Fibroblast of mammary gland (primary cell): ENCODE measurements at regions not wholly inside any gene's neighbourhood (a gene's known extent, or its start where the extent isn't known, plus 50 kb on each side); places are given as distances from the start of the nearest gene placed in this dataset.

Experiments used
- DNase-seq: peaks from one replicate; pipeline ENCODE4 v3.0.0-alpha.2; 2010; ENCODE audit warnings: low read depth
- H3K4me3 ChIP-seq: 2 replicates; pipeline ENCODE4 v1.5.1; 2011; ENCODE audit warnings: low read depth, mild to moderate bottlenecking, low read length, moderate library complexity; ENCODE audit not compliant: control insufficient read depth
- TF ChIP-seq, protein P1 (sequence below): conservative IDR thresholded peaks from 2 replicates; pipeline ENCODE4 v1.5.1; 2011; ENCODE audit warnings: low read depth, low read length, inconsistent platforms; ENCODE audit not compliant: control insufficient read depth, insufficient read depth

DNA sequence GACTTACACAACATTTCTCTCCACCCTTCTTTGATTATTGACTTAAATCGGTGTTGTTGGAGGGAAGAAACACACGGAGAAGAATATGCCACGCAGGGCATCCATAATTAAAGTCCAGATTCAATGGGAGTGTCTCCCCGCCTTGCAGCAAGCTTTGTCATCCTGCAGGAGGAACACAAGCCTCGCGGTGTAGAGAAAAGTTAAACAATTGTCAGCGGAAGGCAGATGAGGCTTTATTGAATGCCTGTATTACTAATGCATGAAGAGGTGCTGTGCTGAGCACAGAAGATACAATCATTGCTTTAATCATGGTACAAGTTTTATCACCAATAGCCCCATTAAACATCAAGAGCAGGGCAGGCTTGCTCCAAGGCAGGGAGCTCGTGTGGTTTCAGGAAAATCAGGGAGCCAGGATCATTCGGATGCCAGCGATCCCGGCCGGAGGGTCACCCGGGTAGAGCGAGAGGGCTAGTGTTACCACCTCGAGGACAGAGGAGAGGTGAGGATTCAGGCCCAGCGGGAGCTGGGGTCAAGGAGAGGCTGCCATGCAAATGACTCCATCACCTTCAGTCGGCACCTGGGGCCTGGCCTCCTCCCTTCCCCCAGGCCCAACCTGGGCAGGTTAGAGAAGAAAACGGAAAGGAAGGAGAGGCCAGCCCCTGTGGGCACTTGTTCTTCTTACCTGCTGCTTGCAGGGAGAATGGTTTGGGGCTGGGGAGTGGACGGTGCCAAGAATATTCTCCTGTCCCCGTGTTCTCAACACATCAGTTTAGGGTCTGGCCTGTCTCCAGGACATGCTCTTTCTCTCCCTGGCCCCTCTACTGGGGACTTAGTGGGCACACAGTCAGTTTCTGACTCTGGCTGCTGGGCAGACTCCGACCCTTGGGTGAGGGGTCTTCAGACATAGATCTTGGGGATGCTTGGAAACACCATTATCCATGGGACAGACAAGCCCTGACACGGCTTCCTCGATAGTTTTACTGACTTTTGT lies 289.5 kb downstream of the IRX2 start:
- H3K4me3 ChIP-seq = no peak overlapping the region
- no peak for DNase-seq
- TF ChIP-seq, protein P1, sequence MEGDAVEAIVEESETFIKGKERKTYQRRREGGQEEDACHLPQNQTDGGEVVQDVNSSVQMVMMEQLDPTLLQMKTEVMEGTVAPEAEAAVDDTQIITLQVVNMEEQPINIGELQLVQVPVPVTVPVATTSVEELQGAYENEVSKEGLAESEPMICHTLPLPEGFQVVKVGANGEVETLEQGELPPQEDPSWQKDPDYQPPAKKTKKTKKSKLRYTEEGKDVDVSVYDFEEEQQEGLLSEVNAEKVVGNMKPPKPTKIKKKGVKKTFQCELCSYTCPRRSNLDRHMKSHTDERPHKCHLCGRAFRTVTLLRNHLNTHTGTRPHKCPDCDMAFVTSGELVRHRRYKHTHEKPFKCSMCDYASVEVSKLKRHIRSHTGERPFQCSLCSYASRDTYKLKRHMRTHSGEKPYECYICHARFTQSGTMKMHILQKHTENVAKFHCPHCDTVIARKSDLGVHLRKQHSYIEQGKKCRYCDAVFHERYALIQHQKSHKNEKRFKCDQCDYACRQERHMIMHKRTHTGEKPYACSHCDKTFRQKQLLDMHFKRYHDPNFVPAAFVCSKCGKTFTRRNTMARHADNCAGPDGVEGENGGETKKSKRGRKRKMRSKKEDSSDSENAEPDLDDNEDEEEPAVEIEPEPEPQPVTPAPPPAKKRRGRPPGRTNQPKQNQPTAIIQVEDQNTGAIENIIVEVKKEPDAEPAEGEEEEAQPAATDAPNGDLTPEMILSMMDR = no peak

DNA sequence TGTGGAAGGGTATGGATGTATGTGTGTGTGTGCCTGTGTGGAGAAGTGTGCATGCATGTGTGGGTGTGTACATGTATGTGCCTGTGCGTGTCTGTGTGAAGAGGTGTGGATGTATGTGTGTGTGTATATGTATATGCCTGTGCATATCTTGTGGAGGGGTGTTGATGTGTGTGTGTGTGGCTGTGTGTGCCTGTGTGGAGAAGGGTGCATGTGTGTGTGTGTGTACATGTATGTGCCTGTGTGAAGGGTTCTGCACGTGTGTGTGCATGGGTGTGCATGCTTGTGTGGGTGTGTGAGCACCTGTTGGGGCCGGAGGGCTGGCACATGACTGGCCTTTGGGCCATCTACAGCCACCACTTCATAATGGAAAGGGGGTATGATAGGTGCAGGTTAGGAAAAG lies 291.4 kb downstream of the IRX2 start:
- no peak overlapping the region for H3K4me3 ChIP-seq
- TF ChIP-seq, protein P1 = no peak
- DNase-seq = no peak

DNA sequence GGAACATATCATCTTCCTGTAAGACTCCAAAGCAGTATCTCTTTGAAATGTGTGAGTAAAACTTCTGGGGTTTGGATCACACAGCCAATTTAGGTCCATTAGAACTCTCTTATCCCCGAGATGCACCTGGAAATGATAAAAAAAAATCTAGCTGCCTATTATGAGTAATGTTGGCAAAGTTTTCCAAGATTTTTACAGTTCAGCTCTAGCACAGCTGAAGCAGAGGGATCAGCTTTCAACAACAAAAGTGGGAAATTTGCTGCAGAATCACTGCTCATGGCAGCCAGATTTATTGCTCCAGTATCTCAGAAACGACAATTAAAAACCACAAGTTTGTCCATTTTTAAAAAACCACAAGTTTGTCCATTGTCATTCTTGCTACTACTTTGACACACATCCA lies 292.2 kb downstream of the IRX2 start:
- TF ChIP-seq, protein P1 = no peak
- H3K4me3 ChIP-seq = no peak overlapping the region
- no peak for DNase-seq

DNA sequence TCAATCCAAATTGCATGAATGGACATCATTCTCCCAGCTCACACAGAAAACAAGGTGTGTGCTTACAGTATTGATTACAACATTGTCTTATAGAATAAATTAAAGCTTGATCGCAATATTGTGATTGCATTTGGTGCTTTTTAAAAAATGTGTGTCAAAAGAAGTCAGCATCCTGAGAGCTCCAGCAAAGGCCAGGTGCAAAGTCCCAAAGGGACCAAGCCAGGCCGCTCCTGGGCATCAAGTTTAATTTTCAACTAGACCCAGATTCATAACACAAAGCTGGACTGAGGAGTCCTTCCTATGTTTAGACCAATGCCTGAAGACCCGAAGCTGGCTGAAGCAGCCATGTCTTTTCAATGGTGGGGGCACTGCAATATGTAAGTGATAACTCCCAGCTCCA lies 295.6 kb downstream of the IRX2 start:
- H3K4me3 ChIP-seq = no peak overlapping the region
- DNase-seq = no peak
- TF ChIP-seq, protein P1 = no peak

DNA sequence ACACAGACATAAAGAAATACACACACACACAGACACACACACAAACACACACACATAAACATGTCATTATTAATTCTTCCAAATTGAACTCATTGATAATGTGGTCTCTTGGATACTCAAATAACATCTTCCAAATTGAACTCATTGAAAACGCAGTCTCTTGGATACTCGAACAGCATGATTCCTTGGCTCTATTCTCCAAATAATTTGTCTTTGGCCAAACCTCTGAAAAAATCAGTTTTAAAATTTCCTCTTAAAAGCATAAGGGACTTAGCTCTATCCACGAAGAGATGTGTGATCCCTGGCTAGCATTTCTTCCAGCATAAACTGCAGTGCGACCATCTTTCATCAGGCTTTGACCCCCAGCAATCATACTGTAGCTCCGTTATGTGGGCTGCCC lies 296.6 kb downstream of the IRX2 start:
- no peak overlapping the region for H3K4me3 ChIP-seq
- no peak for DNase-seq
- TF ChIP-seq, protein P1 = no peak

DNA sequence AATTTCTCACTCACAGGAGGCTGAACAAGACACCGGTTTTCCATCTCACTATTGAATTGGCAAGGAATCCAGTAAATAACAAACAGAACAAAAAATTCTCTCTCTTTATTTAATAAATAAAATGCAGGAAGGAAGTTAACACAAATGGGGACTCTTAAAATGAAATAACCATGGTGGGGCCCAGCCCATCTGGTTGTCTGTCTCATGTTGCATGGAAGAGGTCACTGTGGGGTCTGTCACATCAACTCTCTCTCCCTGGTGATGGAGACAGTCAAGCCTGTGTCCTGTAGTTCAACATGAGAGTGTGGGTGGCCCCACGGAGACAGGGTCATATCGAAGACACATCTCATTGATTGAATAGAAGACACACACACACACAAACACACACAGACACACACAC lies 297.7 kb downstream of the IRX2 start:
- no peak overlapping the region for H3K4me3 ChIP-seq
- DNase-seq = no peak
- TF ChIP-seq, protein P1 = no peak
